Upper lobe of left lung (tissue), 4 donors: ENCODE measurements at regions not wholly inside any gene's neighbourhood (a gene's known extent, or its start where the extent isn't known, plus 50 kb on each side); places are given as distances from the start of the nearest gene placed in this dataset.

Experiments
- EP300 ChIP-seq, 4 donors: sonication (generic); formaldehyde crosslinking; IDR thresholded peaks; one replicate each; pipeline ENCODE4 v1.5.1; 2017; ENCODE audit warnings: antibody characterized with exemption in 4 of 4, control low read depth in 2 of 4
- POLR2A ChIP-seq, 4 donors: fragments of 450-650 bp; IDR thresholded peaks; one replicate each; pipeline ENCODE4 v1.5.1; 2016 to 2017; ENCODE audit warnings: antibody characterized with exemption in 4 of 4, mild to moderate bottlenecking in 2 of 4
- POLR2AphosphoS5 ChIP-seq, 2 donors: sonication (generic); formaldehyde crosslinking; IDR thresholded peaks; one replicate each; pipeline ENCODE4 v1.5.1; 2017; ENCODE audit warnings: antibody characterized with exemption in 2 of 2
- TF ChIP-seq, protein P1 (sequence below), 6 experiments: fragments of 450-650 bp in 4 of 6; fragments of 200-600 bp in 2 of 6; sonication (generic) in 2 of 6; IDR thresholded peaks; one replicate each; pipeline ENCODE4 v1.5.1; 2016 to 2019; ENCODE audit warnings: antibody characterized with exemption in 6 of 6

DNA sequence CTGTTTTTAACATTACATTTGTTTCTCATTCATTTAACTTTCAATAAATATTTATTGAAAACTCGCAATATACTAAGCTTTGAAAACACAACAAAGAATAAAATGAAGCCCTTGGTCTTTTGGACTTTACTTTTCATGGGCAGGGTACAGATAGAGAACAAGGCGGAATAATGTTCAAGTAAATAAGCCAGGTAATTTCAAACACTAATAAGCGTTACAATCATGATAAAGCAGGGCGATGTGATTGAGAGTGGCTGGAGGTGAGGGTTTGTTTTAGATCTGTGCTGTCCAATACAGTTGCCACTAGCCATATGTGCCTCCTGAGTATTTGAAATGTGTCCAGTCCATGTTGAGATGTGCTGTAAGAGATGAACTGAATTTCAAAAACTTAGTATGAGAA, 307.1 kb downstream of the ALDH8A1 start:
- TF ChIP-seq, protein P1, sequence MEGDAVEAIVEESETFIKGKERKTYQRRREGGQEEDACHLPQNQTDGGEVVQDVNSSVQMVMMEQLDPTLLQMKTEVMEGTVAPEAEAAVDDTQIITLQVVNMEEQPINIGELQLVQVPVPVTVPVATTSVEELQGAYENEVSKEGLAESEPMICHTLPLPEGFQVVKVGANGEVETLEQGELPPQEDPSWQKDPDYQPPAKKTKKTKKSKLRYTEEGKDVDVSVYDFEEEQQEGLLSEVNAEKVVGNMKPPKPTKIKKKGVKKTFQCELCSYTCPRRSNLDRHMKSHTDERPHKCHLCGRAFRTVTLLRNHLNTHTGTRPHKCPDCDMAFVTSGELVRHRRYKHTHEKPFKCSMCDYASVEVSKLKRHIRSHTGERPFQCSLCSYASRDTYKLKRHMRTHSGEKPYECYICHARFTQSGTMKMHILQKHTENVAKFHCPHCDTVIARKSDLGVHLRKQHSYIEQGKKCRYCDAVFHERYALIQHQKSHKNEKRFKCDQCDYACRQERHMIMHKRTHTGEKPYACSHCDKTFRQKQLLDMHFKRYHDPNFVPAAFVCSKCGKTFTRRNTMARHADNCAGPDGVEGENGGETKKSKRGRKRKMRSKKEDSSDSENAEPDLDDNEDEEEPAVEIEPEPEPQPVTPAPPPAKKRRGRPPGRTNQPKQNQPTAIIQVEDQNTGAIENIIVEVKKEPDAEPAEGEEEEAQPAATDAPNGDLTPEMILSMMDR (IDR thresholded peaks at IDR 0.05), result no peak
- TF ChIP-seq POLR2A (IDR thresholded peaks at IDR 0.05) (no peak), POLR2AphosphoS5 (IDR thresholded peaks at IDR 0.05) (no peak), EP300 (IDR thresholded peaks at IDR 0.05) (no peak)
